ENCODE measurements at regions not wholly inside any gene's neighbourhood (a gene's known extent, or its start where the extent isn't known, plus 50 kb on each side); places are given as distances from the start of the nearest gene placed in this dataset.

DNA sequence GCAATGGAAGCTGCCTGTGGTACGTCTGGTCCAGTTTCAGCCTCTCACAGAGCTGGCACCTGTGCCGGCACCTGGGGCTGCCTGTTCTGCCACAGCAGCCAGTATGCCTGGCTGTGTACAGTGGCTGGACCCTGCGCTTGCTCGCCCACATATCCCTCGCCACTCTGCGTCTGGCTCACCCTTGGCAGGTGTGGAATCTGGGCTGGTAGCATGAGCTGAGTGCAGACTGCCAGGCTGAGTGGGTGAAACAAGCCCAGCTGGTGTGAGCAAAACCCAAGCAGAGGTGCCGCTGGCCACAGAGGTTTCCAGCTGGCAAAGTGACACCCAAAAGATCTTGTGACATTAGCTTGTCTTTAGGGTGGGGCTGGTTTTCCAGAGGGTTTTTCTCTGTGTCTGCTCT is 80.7 kb downstream of the ING1 start:
- H3K9me3 ChIP-seq (ENCODE audit: low read length), result no peaks in the 10 kb centered on the region
- no peak for TF ChIP-seq RAD21 (conservative IDR thresholded peaks at IDR 0.05)
- no peaks in the 10 kb centered on the region for H3K79me2 ChIP-seq (replicated peaks; ENCODE audit: insufficient read depth, low read length)
- H3F3A ChIP-seq (ENCODE audit: insufficient read depth, low read length, poor library complexity, severe bottlenecking), result no peaks in the 10 kb centered on the region
- no peaks in the 10 kb centered on the region for H3K36me3 ChIP-seq (ENCODE audit: insufficient read depth, low read length)
- H3K4me3 ChIP-seq (ENCODE audit: low read length), result no peak overlapping the region
- H3K9ac ChIP-seq (ENCODE audit: low read length), result no peak overlapping the region
- H3K27ac ChIP-seq (ENCODE audit: low read length), result no peak overlapping the region
- H3K9me2 ChIP-seq (ENCODE audit: insufficient read depth, low read length), result no peaks in the 10 kb centered on the region
- no peaks in the 10 kb centered on the region for H3K27me3 ChIP-seq (ENCODE audit: insufficient read depth, low read depth, low read length)
- H3K4me2 ChIP-seq (ENCODE audit: low read length), result no peak overlapping the region
- H2AFZ ChIP-seq (ENCODE audit: low read depth, low read length), result no peak overlapping the region
- H4K20me1 ChIP-seq (ENCODE audit: insufficient read depth), result no peaks in the 10 kb centered on the region

- H3K27me3 ChIP-seq (ENCODE audit: insufficient read depth, low read depth, low read length), result no peaks in the 10 kb centered on the region
- no peaks in the 10 kb centered on the region for H3K36me3 ChIP-seq (ENCODE audit: insufficient read depth, low read length)
- no peak overlapping the region for H3K27ac ChIP-seq (ENCODE audit: low read length)
- no peaks in the 10 kb centered on the region for H3K79me2 ChIP-seq (replicated peaks; ENCODE audit: insufficient read depth, low read length)
- no peak overlapping the region for H3K9ac ChIP-seq (ENCODE audit: low read length)
- TF ChIP-seq EP300 (conservative IDR thresholded peaks at IDR 0.05; ENCODE audit: poor library complexity, severe bottlenecking) (no peak), MXI1 (conservative IDR thresholded peaks at IDR 0.05; ENCODE audit: poor library complexity, severe bottlenecking) (no peak), SMC3 (conservative IDR thresholded peaks at IDR 0.05; ENCODE audit: poor library complexity) (no peak), RAD21 (conservative IDR thresholded peaks at IDR 0.05) (no peak), TAF1 (IDR thresholded peaks at IDR 0.05; ENCODE audit: low read depth) (no peak)
- H4K20me1 ChIP-seq (ENCODE audit: insufficient read depth), result no peaks in the 10 kb centered on the region
- H3K9me2 ChIP-seq (ENCODE audit: insufficient read depth, low read length), result no peaks in the 10 kb centered on the region
- H3K4me2 ChIP-seq (ENCODE audit: low read length), result no peak overlapping the region
- no peaks in the 10 kb centered on the region for H3K9me3 ChIP-seq (ENCODE audit: low read length)
- H2AFZ ChIP-seq (ENCODE audit: low read depth, low read length), result no peak overlapping the region
- no peak overlapping the region for H3K4me3 ChIP-seq (ENCODE audit: low read length)
- H3F3A ChIP-seq (ENCODE audit: insufficient read depth, low read length, poor library complexity, severe bottlenecking), result no peaks in the 10 kb centered on the region
Observed at GRCh38 chr13:110797230-110797877, 83.9 kb downstream of the ING1 start.

DNA sequence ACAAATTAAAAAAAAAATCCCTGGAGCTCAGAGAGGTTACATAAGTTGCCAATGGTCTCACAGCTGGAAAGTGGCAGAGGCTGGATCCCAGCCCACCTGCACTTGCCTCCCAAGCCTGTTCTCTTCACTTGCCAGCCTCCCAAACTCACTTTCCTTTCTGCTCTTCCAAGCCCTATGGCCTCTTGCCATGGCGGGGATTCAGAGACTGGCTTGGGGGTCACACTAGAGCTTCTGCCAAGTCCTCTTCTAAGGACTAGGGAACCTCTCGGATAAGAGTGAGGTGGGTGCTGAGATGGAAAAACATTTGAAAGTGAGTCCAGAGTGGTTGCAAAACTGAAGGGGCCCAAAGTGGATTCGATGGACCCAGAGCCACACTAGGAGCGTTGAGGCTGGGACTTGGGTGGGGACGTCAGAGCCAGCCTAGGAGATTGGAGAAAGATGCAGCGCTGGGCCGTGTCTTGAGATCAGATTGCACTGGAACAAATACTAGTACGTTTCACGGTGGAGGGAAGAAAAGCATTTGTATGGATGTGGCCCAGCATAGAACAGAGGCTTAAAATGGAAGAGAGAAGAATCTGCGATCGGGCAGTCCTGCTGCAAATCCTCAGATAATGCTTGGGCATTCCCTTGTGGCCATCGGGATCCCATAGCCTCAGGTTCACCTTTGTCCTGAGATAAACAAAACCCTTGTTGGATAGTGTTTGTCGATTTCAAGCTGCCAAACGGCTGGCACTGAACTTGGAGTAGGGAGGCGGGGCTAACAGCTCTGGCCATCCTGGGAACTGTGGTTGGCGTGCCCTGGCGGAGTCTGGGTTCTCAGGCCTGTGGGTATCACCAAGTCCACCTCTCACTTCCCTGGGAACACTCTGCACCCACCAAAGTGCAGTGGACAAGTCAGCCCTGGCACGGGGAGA is 84.8 kb downstream of the ING1 start:
- Histone ChIP-seq H3K36me3 (ENCODE audit: insufficient read depth, low read length) (no peaks in the 10 kb centered on the region), H3K4me3 (ENCODE audit: low read length) (no peak overlapping the region), H3F3A (ENCODE audit: insufficient read depth, low read length, poor library complexity, severe bottlenecking) (no peaks in the 10 kb centered on the region), H2AFZ (ENCODE audit: low read depth, low read length) (no peak overlapping the region), H3K9ac (ENCODE audit: low read length) (no peak overlapping the region), H3K27me3 (ENCODE audit: insufficient read depth, low read depth, low read length) (no peaks in the 10 kb centered on the region), H4K20me1 (ENCODE audit: insufficient read depth) (no peaks in the 10 kb centered on the region), H3K27ac (ENCODE audit: low read length) (no peak overlapping the region), H3K9me3 (ENCODE audit: low read length) (no peaks in the 10 kb centered on the region), H3K9me2 (ENCODE audit: insufficient read depth, low read length) (no peaks in the 10 kb centered on the region), H3K4me2 (ENCODE audit: low read length) (no peak overlapping the region), H3K79me2 (replicated peaks; ENCODE audit: insufficient read depth, low read length) (no peaks in the 10 kb centered on the region)
- no peak for TF ChIP-seq RAD21 (conservative IDR thresholded peaks at IDR 0.05)
- no peak for TF ChIP-seq MXI1 (conservative IDR thresholded peaks at IDR 0.05; ENCODE audit: poor library complexity, severe bottlenecking)
- no peak for TF ChIP-seq EP300 (conservative IDR thresholded peaks at IDR 0.05; ENCODE audit: poor library complexity, severe bottlenecking)
- no peak for TF ChIP-seq CTCF (IDR thresholded peaks at IDR 0.05; ENCODE audit: poor library complexity, severe bottlenecking)
- no peak for TF ChIP-seq EZH2 (IDR thresholded peaks at IDR 0.05; ENCODE audit: borderline replicate concordance, insufficient read depth, low read length, poor library complexity, severe bottlenecking)
- TF ChIP-seq, protein P1, sequence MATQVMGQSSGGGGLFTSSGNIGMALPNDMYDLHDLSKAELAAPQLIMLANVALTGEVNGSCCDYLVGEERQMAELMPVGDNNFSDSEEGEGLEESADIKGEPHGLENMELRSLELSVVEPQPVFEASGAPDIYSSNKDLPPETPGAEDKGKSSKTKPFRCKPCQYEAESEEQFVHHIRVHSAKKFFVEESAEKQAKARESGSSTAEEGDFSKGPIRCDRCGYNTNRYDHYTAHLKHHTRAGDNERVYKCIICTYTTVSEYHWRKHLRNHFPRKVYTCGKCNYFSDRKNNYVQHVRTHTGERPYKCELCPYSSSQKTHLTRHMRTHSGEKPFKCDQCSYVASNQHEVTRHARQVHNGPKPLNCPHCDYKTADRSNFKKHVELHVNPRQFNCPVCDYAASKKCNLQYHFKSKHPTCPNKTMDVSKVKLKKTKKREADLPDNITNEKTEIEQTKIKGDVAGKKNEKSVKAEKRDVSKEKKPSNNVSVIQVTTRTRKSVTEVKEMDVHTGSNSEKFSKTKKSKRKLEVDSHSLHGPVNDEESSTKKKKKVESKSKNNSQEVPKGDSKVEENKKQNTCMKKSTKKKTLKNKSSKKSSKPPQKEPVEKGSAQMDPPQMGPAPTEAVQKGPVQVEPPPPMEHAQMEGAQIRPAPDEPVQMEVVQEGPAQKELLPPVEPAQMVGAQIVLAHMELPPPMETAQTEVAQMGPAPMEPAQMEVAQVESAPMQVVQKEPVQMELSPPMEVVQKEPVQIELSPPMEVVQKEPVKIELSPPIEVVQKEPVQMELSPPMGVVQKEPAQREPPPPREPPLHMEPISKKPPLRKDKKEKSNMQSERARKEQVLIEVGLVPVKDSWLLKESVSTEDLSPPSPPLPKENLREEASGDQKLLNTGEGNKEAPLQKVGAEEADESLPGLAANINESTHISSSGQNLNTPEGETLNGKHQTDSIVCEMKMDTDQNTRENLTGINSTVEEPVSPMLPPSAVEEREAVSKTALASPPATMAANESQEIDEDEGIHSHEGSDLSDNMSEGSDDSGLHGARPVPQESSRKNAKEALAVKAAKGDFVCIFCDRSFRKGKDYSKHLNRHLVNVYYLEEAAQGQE (IDR thresholded peaks at IDR 0.05; ENCODE audit: borderline replicate concordance), result no peak
- no peak for TF ChIP-seq TAF1 (IDR thresholded peaks at IDR 0.05; ENCODE audit: low read depth)
- no peak for TF ChIP-seq POLR2AphosphoS5 (IDR thresholded peaks at IDR 0.05)
- TF ChIP-seq SMC3 (conservative IDR thresholded peaks at IDR 0.05; ENCODE audit: poor library complexity), result no peak

Data from neural cell (in vitro differentiated cells).